ENCODE measurements at regions not wholly inside any gene's neighbourhood (a gene's known extent, or its start where the extent isn't known, plus 50 kb on each side); places are given as distances from the start of the nearest gene placed in this dataset.

DNA sequence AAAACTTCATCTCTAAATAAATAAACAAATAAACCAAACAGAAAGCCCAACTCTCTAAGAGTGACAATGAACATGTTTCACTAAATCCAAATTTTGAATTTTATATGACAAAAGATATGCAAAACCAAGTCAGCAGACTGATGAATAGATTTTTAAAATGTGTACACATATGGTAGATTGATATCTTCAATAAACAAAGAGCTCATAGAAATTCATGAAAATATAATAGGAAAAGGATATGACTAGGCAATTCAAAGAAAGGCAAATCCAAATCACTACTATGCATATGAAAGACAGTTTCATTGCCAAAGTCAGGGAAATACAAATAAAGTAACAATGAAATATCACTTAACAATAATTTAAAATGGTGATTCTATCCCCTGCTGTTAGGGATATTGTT is 63.7 kb upstream of the NBEA start:
- no peak for DNase-seq (ENCODE audit: low read depth)

- no peak for DNase-seq (ENCODE audit: low read depth)
Observed at GRCh38 chr13:34879851-34880250, 62.2 kb upstream of the NBEA start.

DNA sequence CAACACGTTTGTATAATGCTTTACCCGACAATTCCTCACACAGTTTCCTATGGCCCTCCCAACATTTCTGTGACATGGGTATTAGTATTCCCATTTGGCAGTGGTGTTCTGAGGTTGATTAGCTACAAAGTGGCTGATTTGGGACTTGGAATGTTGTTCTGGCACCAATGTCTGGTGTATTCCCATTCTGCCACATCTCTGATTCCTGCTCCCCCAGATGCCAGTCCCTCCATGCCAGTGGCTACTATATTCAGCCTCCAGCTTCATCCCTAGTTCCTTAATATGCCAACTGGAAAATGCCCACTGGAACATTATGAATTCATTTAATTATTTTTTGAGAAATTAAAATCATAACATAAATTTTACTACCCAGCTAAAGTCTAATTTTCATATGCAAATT is 60.6 kb upstream of the NBEA start:
- no peak for DNase-seq (ENCODE audit: low read depth)

DNA sequence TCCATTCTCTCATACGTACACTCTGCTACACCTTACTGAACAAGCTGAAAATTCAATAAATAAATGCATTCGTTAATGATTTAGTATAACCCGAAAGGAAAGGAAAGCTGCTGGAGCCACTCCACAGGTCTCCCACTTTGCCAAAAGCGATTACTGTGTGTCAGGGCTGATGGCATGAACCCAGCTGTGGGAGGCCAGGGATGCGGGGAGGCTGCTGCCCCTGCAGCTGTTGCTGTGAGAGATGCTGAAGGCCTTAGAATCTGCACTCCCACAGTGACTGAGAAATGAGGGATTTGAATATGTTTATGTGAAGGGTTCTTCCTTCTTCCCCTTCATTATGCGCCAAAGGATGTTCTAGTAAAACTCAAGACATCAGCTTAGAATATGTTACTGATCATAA is 58.7 kb upstream of the NBEA start:
- DNase-seq (ENCODE audit: low read depth), result no peak

GRCh38 chr13:34884366-34884765 is 57.7 kb upstream of the NBEA start:
- DNase-seq (ENCODE audit: low read depth), result no peak

DNA sequence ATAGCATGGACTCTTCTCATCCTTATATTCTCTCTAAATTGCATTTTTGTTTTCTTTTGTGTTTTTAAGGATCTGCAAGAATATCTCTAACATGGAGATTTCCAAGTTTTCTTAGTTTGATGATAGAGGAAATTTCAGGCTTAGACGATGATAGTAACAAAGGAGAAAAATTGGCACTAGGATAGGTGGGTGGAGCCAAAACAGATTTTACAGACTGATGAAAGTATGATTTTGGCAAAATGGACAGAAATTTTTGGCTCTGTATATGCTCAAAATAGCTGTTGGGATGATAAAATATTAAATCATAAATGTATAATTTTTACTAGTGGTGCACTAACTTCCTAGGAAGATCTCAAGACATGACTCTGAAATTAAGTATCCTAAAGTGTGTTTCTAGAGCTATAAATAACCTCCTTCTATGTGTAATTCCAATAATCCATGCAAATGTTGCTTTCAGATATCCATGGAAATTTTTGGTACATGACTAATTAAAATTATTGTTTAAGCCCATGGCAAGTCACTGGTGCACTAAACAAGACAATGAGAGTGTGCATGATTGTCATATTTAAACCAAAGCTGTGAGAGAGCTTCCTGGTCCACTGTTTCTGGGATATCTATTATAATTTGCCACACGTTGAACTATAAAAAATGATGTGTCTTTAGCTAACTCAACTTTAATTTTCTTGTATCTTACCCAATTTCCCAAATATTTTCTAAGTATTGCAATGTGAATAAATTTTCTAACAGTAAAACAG is 55.8 kb upstream of the NBEA start:
- DNase-seq (ENCODE audit: low read depth), result peak; percentile 39

- peak; percentile 59 for DNase-seq (ENCODE audit: low read depth)
Observed at GRCh38 chr13:34886987-34887386, 55.1 kb upstream of the NBEA start.
